HG03025 (cell line): ENCODE measurements at regions not wholly inside any gene's neighbourhood (a gene's known extent, or its start where the extent isn't known, plus 50 kb on each side); places are given as distances from the start of the nearest gene placed in this dataset.
"Not testable (repeated sequence)": the region's sequence is repeated elsewhere in the genome, so short reads cannot be mapped to it uniquely, and the experiment has no call there.

Experiments
- ATAC-seq: cut with Tn5 transposase; IDR thresholded peaks from one replicate; pipeline ENCODE4 v1.9.1; 2021; ENCODE audit warnings: mild to moderate bottlenecking, moderate library complexity; ENCODE audit not compliant: unreplicated experiment, low FRiP score

DNA sequence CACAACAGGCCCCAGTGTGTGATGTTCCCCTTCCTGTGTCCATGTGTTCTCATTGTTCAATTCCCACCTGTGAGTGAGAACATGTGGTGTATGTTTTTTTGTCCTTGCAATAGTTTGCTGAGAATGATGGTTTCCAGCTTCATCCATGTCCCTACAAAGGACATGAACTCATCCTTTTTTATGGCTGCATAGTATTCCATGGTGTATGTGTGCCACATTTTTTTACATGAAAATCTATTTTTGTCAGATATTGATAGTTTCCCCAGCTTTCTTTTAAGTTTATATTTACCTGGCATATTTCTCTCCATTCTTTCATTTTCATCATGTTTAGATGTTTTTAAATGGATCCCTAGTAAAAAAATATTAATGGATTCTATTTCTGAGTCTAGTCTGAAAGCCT lies 264.2 kb upstream of the UGT8 start:
- ATAC-seq, result not testable (repeated sequence)

GRCh38 chr4:114334884-114335330 lies 263.7 kb upstream of the UGT8 start:
- ATAC-seq, result no peak

DNA sequence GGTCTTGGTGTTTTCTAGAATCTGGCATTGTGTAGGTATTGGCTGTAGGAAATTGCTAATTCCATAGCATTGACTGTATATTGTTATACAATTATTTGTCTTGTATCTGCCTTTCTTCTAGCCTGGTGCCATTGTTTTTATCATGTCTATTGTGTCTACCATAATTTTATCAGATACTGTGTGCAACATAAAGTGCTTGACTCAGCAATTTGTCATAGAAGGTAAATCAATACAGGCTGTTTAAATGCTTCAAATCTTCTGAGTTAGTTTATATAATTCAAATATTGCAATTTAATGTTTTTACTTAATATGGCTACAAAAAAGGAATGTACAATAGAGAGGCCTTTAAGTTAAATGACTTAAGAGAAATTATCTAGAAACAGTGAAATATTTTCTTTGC lies 263.3 kb upstream of the UGT8 start:
- ATAC-seq, result no peak

GRCh38 chr4:114343015-114343414 lies 255.6 kb upstream of the UGT8 start:
- ATAC-seq, result no peak

DNA sequence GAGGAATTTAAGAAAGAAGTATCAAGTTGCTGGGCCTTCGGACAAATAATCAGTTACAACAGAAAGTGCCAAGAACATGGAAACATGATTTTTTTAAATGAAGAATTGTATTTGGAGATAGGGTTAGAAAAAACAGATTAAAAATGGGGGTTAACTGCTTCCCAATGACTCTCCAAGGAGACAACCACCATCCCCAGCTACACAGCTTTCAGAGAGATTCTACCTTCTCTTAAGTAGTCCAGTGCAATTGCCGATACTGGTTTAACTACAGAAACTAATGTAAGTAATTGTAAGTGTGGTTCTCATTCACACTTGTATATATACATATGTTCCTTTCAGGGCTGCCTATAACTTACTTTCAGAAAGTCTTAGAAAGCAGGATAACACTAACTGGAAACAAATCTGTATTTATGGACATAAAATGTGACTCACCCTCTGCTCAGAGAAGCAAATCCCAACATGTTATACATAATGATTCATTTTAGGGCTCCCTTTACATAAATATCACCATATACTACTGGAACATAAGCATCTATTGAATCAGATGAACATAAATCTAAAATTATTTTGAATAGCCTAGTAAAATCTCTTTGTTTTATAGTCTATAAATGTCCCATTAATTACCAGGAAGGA lies 248.9 kb upstream of the UGT8 start:
- no peak for ATAC-seq

GRCh38 chr4:114358901-114359300 lies 239.7 kb upstream of the UGT8 start:
- no peak for ATAC-seq

- ATAC-seq, result no peak
These were observed 237.4 kb upstream of the UGT8 start for GRCh38 chr4:114361249-114361648.

DNA sequence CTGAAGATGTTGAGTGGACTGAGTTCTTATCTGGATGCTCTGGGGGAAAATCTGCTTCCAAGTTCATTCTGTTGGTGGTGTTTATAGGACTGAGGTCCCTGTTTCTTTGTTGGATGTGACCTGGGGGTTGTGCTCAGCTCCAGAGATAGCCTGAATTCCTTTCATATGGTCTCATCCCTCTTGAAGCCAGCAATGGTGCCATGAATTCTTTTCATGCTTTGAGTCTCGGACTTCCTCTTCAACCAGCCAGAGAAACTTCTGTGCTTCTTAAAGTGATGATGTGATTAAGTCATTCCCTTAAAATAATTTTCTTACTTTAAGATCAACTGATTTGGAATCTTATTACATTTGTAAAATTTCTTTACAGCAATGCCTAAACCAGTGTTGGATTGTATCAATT lies 233.8 kb upstream of the UGT8 start:
- ATAC-seq, result no peak

GRCh38 chr4:114365591-114365990 lies 233.0 kb upstream of the UGT8 start:
- ATAC-seq, result no peak

DNA sequence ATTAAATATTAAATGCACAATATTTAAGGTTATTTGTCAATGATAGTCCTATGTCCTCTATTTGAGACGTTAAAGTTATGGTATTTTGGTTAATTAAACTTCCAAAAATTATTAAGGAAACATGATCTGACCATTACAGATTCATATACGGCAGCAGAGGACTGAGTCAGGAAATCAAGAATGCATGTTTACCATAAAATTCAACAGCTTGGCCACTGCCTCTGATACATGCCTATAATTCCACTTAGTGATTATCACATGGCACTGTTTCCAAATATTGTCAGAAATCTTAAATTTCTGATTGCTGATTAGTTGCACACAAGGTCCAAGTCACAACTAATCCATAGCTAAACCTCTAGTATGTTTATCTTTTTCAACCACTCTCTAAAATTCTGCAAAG lies 232.2 kb upstream of the UGT8 start:
- no peak for ATAC-seq

DNA sequence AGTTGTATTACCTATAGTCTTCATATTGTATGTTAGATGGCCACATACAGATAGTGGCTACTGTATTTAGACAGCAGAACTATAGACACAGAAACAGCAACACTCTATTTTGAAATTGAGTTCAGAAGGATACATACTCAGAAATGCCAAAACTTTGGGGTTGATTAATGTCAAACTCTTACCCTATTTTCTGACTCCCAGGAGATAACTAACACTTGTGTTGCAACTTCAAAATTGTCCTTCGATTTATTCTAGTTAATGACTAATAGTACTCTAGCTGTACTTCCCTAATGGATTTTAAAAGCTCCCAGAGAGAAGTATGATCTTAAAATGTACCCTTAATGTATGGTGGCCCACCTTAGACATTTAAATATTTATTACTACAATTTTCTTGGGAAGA lies 229.9 kb upstream of the UGT8 start:
- ATAC-seq, result no peak

DNA sequence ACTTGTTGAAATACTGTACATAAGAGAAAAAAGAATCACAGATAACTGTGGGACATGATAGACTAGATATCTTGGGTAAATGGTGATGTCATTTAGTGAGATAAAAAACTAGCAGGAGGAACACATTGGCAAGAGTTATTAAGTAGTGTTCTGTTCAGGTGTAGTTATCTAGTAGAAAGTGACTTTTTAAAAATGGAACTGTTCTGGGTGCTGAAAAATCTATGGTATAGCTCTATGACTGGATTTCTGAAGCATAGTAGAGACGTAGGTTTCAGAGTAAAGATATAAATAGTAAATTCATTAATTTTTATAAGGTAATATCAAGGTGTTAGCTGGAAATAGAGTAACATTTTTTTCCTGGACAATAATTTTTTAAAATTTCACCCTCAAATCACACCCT lies 225.1 kb upstream of the UGT8 start:
- ATAC-seq, result no peak

DNA sequence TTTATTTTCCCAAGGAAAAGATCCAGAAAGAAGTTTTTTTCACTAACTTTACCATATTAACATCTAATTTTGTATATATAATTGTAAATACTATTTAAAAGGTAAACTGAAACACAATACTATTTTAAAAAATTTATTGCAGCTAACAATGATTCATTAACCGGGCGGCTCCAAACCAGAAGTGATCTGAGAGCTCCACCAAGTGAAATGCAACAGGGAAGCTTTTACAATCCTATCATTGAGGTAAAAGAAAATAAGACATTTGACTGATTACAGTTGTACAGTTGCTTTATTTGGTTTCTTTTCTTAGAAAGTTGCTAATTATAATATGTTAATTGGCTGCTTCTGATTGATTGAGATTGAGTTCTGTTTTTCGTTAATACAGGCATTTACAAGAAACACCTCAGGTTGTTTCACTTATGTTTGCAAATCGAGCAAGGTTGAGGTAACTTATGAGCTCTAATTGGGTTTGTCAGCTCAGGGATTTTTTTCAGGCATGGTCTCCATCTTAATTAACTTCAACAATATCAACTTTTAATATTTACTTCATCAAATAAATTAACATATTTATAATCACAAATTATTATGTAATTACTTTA lies 220.2 kb upstream of the UGT8 start:
- ATAC-seq, result no peak

DNA sequence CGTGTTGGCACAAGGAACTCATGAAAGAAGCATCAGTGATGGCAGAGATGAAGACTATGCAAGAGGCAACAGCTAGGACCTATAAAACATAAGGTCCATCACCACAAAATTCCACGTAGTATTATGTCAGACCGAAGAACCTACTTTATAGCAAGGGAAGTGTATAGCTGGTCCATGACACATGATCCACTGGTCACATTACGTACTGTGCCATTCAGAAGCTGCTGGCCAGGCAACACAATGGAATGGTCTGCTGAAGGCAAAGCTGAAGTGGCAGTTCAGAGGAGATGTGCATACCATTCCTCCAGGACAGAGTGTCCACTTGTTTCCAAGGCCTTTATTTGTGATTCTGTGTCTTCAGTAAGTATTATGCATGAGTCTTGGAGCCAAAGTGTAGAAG lies 215.5 kb upstream of the UGT8 start:
- ATAC-seq, result no peak

DNA sequence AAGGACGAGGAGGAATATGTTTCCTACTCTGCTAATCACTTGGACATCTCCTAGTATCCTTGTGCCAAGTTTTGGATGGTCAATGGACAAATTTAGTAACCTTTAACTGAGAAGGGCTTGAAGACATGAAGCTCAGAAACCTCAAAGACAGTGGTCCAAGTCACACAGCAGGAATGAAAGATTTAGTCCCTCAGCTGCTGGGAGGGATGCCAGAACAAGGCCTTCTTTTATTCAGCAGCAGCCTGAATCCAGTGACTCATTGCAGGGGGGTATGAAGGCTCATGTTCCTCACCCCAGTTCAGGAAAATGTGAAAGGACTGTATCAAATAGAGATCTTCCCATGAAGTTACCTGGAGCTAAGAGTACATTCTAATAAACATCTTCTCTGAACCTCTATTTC lies 214.9 kb upstream of the UGT8 start:
- no peak for ATAC-seq

DNA sequence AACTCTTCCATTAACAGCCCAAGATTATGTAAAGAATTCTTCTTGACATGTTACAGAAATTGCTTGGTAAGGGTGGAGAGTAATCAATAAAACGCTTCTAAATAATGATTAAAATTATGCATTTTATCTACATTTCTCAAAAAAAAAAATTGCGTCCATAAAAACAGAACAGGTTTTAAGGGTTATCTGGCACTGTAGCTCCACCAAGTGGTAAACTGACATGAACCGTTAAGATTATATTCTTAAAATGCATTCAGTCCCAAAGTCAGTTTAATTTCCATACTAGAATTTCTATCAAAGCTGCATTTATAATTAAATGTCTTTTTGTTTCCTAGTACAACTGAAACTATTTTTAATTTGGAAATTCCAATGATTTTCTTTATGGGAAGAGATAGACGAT lies 214.0 kb upstream of the UGT8 start:
- no peak for ATAC-seq

- ATAC-seq, result no peak
These were observed 213.2 kb upstream of the UGT8 start for GRCh38 chr4:114385195-114385985.

DNA sequence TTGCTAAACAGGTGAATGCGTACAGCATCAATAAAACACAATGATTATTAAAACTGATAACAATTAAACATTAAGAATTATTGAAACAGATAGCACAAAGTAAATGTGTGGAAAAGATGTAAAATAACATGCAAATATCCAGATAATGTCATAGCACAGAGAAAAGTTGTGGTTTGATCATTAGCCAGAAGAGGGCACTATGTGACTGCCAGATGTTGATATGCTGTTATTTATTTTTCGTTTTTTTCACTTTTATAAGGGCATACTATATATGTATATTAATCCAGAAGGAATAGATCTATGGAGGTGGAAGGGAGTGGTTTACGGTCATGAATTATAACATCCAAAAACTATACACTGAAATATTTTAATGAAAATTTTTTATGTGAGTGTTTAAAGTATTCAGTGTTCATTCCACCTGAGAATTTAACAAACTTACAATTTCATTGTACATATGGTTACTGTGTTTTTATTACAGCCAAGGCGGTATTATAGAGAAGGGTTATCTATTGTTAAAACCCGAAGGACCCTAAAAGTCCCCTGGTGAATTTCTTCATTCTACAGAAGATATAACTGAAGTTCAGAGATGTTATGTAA lies 211.9 kb upstream of the UGT8 start:
- ATAC-seq, result no peak

DNA sequence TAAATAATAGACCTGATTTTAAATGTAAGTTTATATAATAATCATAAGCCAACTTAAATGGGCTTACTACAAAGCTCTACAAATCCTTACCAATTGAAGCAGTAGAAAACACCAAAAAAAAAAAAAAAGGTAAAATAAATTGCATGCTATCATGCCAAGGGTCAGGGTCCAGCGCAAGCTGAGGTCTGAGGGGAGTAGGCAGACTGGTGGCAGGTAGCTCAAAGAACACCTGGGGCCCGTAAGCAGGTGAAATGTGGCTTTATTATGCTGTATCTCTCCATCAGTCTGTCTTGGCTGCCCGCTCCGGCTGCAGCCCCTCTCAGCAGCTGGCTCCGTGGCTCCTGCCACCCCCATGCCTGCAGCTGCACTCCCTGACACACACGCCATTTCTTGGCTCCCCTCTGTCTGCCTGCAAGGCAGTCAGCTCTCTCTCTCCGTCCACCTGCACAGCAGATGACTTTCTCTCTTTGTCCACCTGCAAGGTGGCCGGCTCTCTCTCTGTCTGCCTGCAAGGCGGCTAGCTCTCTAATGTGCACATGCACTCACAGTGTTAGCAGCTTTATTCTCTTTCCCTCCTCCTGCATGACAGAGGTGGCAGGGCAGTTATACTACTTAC lies 209.4 kb upstream of the UGT8 start:
- ATAC-seq, result no peak

- no peak for ATAC-seq
These were observed 205.1 kb upstream of the UGT8 start for GRCh38 chr4:114393295-114394038.
